ENCODE measurements at regions not wholly inside any gene's neighbourhood (a gene's known extent, or its start where the extent isn't known, plus 50 kb on each side); places are given as distances from the start of the nearest gene placed in this dataset.

DNA sequence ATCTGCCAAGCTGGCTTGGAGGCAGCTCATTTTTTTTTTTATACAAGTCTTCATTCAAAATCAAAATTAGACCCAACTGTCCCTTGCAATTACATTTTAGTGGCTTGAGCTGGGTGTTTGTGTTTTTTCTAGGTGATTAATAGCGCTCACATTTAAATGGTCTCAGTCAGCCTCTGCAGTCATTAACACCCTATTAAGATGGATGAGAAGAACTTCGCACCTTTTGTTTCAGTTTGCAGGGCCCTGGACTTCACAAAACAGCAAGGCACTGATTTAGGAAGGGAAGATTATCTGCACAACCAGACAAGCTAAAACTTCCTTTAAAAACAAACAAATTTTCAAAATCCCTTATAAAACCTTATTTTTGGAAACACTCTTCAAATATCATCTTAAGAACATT, 374.8 kb downstream of the EFNA5 start:
- TF ChIP-seq, protein P1, sequence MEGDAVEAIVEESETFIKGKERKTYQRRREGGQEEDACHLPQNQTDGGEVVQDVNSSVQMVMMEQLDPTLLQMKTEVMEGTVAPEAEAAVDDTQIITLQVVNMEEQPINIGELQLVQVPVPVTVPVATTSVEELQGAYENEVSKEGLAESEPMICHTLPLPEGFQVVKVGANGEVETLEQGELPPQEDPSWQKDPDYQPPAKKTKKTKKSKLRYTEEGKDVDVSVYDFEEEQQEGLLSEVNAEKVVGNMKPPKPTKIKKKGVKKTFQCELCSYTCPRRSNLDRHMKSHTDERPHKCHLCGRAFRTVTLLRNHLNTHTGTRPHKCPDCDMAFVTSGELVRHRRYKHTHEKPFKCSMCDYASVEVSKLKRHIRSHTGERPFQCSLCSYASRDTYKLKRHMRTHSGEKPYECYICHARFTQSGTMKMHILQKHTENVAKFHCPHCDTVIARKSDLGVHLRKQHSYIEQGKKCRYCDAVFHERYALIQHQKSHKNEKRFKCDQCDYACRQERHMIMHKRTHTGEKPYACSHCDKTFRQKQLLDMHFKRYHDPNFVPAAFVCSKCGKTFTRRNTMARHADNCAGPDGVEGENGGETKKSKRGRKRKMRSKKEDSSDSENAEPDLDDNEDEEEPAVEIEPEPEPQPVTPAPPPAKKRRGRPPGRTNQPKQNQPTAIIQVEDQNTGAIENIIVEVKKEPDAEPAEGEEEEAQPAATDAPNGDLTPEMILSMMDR (conservative IDR thresholded peaks at IDR 0.05; ENCODE audit: low read depth, low read length): no peak
- no peak for TF ChIP-seq EZH2 (IDR thresholded peaks at IDR 0.05; ENCODE audit: borderline replicate concordance, low read depth, low read length, poor library complexity, severe bottlenecking)

Measured in A673 (cell line).